CD4-positive, alpha-beta T cell (primary cell): ENCODE measurements at regions not wholly inside any gene's neighbourhood (a gene's known extent, or its start where the extent isn't known, plus 50 kb on each side); places are given as distances from the start of the nearest gene placed in this dataset.

Experiments
- ATAC-seq: fragments of 200-7000 bp; cut with Tn5 transposase; one replicate; pipeline ENCODE4 v1.10.0; 2022; ENCODE audit warnings: mild to moderate bottlenecking; ENCODE audit not compliant: poor library complexity
- CTCF ChIA-PET: fragments of 350-600 bp; sonication (Branson Sonifier 250); formaldehyde crosslinking; loops from one replicate; lab custom pipeline; 2021; ENCODE audit warnings: antibody characterized with exemption, inconsistent platforms; lab: Charles Lee
- POLR2A ChIA-PET: fragments of 350-600 bp; sonication (Branson Sonifier 250); formaldehyde crosslinking; loops from one replicate; lab custom pipeline; 2021; ENCODE audit warnings: antibody characterized with exemption, inconsistent platforms; lab: Charles Lee
- DNase-seq, 14 experiments: peaks; one replicate each; pipeline ENCODE4 v3.0.0-alpha.2; 2013 to 2020; ENCODE audit warnings: mixed read lengths in 2 of 14
- H3K27ac ChIP-seq, 2 donors: one replicate each; pipeline versions ENCODE4 v1.5.1 to v1.7.0; 2013; ENCODE audit warnings: low read length in 2 of 2, low read depth in 1 of 2, mild to moderate bottlenecking in 1 of 2
- H3K27me3 ChIP-seq, 2 experiments: 1 replicate in 1 of 2; 2 replicates in 1 of 2; pipeline versions ENCODE4 v1.6.1 to v1.7.0; 2013; ENCODE audit warnings: low read length in 2 of 2, control low read depth in 1 of 2, mild to moderate bottlenecking in 1 of 2, moderate library complexity in 1 of 2; ENCODE audit not compliant: insufficient read depth in 2 of 2, control insufficient read depth in 1 of 2
- H3K36me3 ChIP-seq: one replicate; pipeline ENCODE4 v1.6.1; 2013; ENCODE audit warnings: low read length, control low read depth; ENCODE audit not compliant: insufficient read depth
- H3K4me1 ChIP-seq: one replicate; pipeline ENCODE4 v1.6.1; 2013; ENCODE audit warnings: low read length, control low read depth; ENCODE audit not compliant: insufficient read depth
- H3K4me3 ChIP-seq: one replicate; pipeline ENCODE4 v1.5.1; 2013; ENCODE audit warnings: mild to moderate bottlenecking, low read length, moderate library complexity
- H3K9me3 ChIP-seq, 2 experiments: 1 replicate in 1 of 2; 2 replicates in 1 of 2; pipeline versions ENCODE4 v1.6.1 to v1.7.0; 2013; ENCODE audit warnings: low read length in 2 of 2, mild to moderate bottlenecking in 2 of 2, control low read depth in 1 of 2, moderate library complexity in 1 of 2; ENCODE audit not compliant: control insufficient read depth in 1 of 2, insufficient read depth in 1 of 2
- H3K27ac Mint-ChIP-seq: one replicate; pipeline ENCODE4 v1.8.0; 2020; ENCODE audit warnings: mixed read lengths
- H3K27me3 Mint-ChIP-seq: one replicate; pipeline ENCODE4 v1.8.0; 2021; ENCODE audit warnings: mixed read lengths
- H3K36me3 Mint-ChIP-seq: one replicate; pipeline ENCODE4 v1.8.0; 2021; ENCODE audit warnings: low read depth, mixed read lengths
- H3K4me1 Mint-ChIP-seq: one replicate; pipeline ENCODE4 v1.8.0; 2021; ENCODE audit warnings: low read depth, mixed read lengths
- H3K4me3 Mint-ChIP-seq: one replicate; pipeline ENCODE4 v1.8.0; 2020; ENCODE audit warnings: mild to moderate bottlenecking, mixed read lengths
- H3K9me3 Mint-ChIP-seq: one replicate; pipeline ENCODE4 v1.8.0; 2020; ENCODE audit warnings: mixed read lengths
- CTCF ChIP-seq: fragments of 200-600 bp; IDR thresholded peaks from one replicate; pipeline ENCODE4 v1.8.0; 2022; ENCODE audit warnings: antibody characterized with exemption, mild to moderate bottlenecking
- intact Hi-C, 2 experiments: fragments of 100-400 bp; cut with DNase I in 1 of 2; cut with micrococcal nuclease in 1 of 2; formaldehyde crosslinking; loops; one replicate each; pipeline versions ENCODE4 v1.15.1 to v1.9.0; 2023 to 2025; cut with DNase I, micrococcal nuclease

- TF ChIP-seq CTCF, result no peak
- H3K27me3 Mint-ChIP-seq, result no peaks in the 10 kb centered on the region
- no peaks in the 10 kb centered on the region for H3K9me3 ChIP-seq
- ATAC-seq (no peak), DNase-seq (no peak)
- H3K4me3 Mint-ChIP-seq, result no peak overlapping the region
- H3K9me3 Mint-ChIP-seq, result no peaks in the 10 kb centered on the region
- ChIA-PET CTCF (no interaction called here), POLR2A (no interaction called here)
- H3K4me3 ChIP-seq, result no peak overlapping the region
- H3K4me1 Mint-ChIP-seq, result no peaks in the 10 kb centered on the region
- H3K36me3 ChIP-seq, result no peaks in the 10 kb centered on the region
- no peak overlapping the region for H3K27ac Mint-ChIP-seq
- intact Hi-C loops, result no loop called here
- H3K36me3 Mint-ChIP-seq, result no peaks in the 10 kb centered on the region
- no peaks in the 10 kb centered on the region for H3K4me1 ChIP-seq
- no peak overlapping the region for H3K27ac ChIP-seq
- no peaks in the 10 kb centered on the region for H3K27me3 ChIP-seq
Measured at GRCh38 chr2:42844901-42845821, 52.8 kb upstream of the HAAO start.

- intact Hi-C loops, result no loop called here
Measured at GRCh38 chr2:42844366-42844765, 52.0 kb upstream of the HAAO start.

GRCh38 chr2:42843611-42844010 is 51.2 kb upstream of the HAAO start:
- DNase-seq (no peak), ATAC-seq (no peak)
- H3K27ac ChIP-seq, result no peak overlapping the region
- no peaks in the 10 kb centered on the region for H3K36me3 ChIP-seq
- Mint-ChIP-seq H3K27me3 (no peaks in the 10 kb centered on the region), H3K4me3 (no peak overlapping the region), H3K36me3 (no peaks in the 10 kb centered on the region), H3K4me1 (no peaks in the 10 kb centered on the region), H3K9me3 (no peaks in the 10 kb centered on the region), H3K27ac (no peak overlapping the region)
- no peak for TF ChIP-seq CTCF
- no peaks in the 10 kb centered on the region for H3K4me1 ChIP-seq
- no peaks in the 10 kb centered on the region for H3K27me3 ChIP-seq
- H3K4me3 ChIP-seq, result no peak overlapping the region
- ChIA-PET POLR2A (no interaction called here), CTCF (no interaction called here)
- intact Hi-C loops, result no loop called here
- no peaks in the 10 kb centered on the region for H3K9me3 ChIP-seq

More at GRCh38 chr2:42844366-42844765, 52.0 kb upstream of the HAAO start:
- ATAC-seq (no peak), DNase-seq (no peak)
- Mint-ChIP-seq H3K4me1 (no peaks in the 10 kb centered on the region), H3K4me3 (no peak overlapping the region), H3K27ac (no peak overlapping the region), H3K27me3 (no peaks in the 10 kb centered on the region), H3K9me3 (no peaks in the 10 kb centered on the region), H3K36me3 (no peaks in the 10 kb centered on the region)
- no peaks in the 10 kb centered on the region for H3K4me1 ChIP-seq
- no peak for TF ChIP-seq CTCF
- CTCF ChIA-PET, result no interaction called here
- POLR2A ChIA-PET, result no interaction called here
- no peaks in the 10 kb centered on the region for H3K9me3 ChIP-seq
- H3K36me3 ChIP-seq, result no peaks in the 10 kb centered on the region
- H3K27me3 ChIP-seq, result no peaks in the 10 kb centered on the region
- H3K4me3 ChIP-seq, result no peak overlapping the region
- H3K27ac ChIP-seq, result no peak overlapping the region
